Endothelial cell of umbilical vein (primary cell): ENCODE measurements at regions not wholly inside any gene's neighbourhood (a gene's known extent, or its start where the extent isn't known, plus 50 kb on each side); places are given as distances from the start of the nearest gene placed in this dataset.

Experiments used
- BruUV-seq: library from RNA; stranded (reverse); fragments of 400-500 nt; replicated peaks from 2 replicates; lab custom pipeline; 2021; lab: Mats Ljungman, UMichigan
- CTCF ChIA-PET: fragments of 300-600, 350-600 bp; sonication (Branson Sonifier 250); formaldehyde crosslinking; loops from one replicate; lab custom pipeline; 2021; ENCODE audit warnings: antibody characterized with exemption, inconsistent platforms; lab: Charles Lee
- POLR2A ChIA-PET: fragments of 300-600, 350-600 bp; sonication (Branson Sonifier 250); formaldehyde crosslinking; loops from one replicate; lab custom pipeline; 2021; ENCODE audit warnings: antibody characterized with exemption, inconsistent platforms; lab: Charles Lee
- DNase-seq: peaks from one replicate; pipeline ENCODE4 v3.0.0-alpha.2; 2011; ENCODE audit warnings: low read depth, low spot score
- FAIRE-seq: peaks from 2 replicates; lab custom pipeline; 2011; peaks lifted over from hg19 to GRCh38; lab: Jason Lieb, UNC
- H2AFZ ChIP-seq: 2 replicates; pipeline ENCODE4 v1.6.0; 2012; ENCODE audit warnings: low read depth, low read length, control low read depth, inconsistent platforms
- H3K27ac ChIP-seq: 2 replicates; pipeline ENCODE4 v1.5.1; 2011; ENCODE audit warnings: low read depth, mild to moderate bottlenecking, control low read depth, low read length, moderate library complexity; ENCODE audit not compliant: insufficient read depth
- H3K27me3 ChIP-seq, 2 experiments: 2 replicates each; pipeline versions ENCODE4 v1.6.0 to v1.6.1; 2011; ENCODE audit warnings: low read length in 2 of 2, mixed read lengths in 1 of 2; ENCODE audit not compliant: control insufficient read depth in 2 of 2, insufficient read depth in 2 of 2
- H3K36me3 ChIP-seq, 2 experiments: 2 replicates in 1 of 2; 3 replicates in 1 of 2; pipeline ENCODE4 v1.5.1; 2011; ENCODE audit warnings: low read length in 2 of 2, mild to moderate bottlenecking in 1 of 2, moderate library complexity in 1 of 2; ENCODE audit not compliant: control insufficient read depth in 2 of 2, insufficient read depth in 2 of 2; ENCODE audit errors: extremely low read depth in 1 of 2
- H3K4me1 ChIP-seq: 3 replicates; pipeline ENCODE4 v1.5.1; 2011; ENCODE audit warnings: mild to moderate bottlenecking, low read length; ENCODE audit not compliant: control insufficient read depth, insufficient read depth; ENCODE audit errors: extremely low read depth
- H3K4me2 ChIP-seq: 2 replicates; pipeline ENCODE4 v1.6.1; 2011; ENCODE audit warnings: low read length, control low read depth, mixed read lengths; ENCODE audit not compliant: insufficient read depth
- H3K4me3 ChIP-seq, 3 experiments: fragments of 200-600 bp in 1 of 3; sonication (generic), shearing (Covaris generic) in 1 of 3; replicated peaks in 1 of 3; 2 replicates each; pipeline ENCODE4 v1.5.1; 2011 to 2016; ENCODE audit warnings: control low read depth in 3 of 3, low read length in 3 of 3, mild to moderate bottlenecking in 2 of 3, inconsistent platforms in 1 of 3, low read depth in 1 of 3, moderate library complexity in 1 of 3; ENCODE audit not compliant: insufficient read depth in 1 of 3
- H3K79me2 ChIP-seq: 2 replicates; pipeline ENCODE4 v1.6.0; 2012; ENCODE audit warnings: low read length, inconsistent platforms; ENCODE audit not compliant: control insufficient read depth, insufficient read depth
- H3K9ac ChIP-seq: replicated peaks from 2 replicates; pipeline ENCODE3; 2011; ENCODE audit warnings: low read length, control low read depth; ENCODE audit not compliant: insufficient read depth; ENCODE audit errors: extremely low read depth
- H3K9me1 ChIP-seq: replicated peaks from 3 replicates; pipeline ENCODE4 v1.6.0; 2011; ENCODE audit warnings: mild to moderate bottlenecking, low read length; ENCODE audit not compliant: control insufficient read depth, insufficient read depth; ENCODE audit errors: extremely low read depth
- H3K9me3 ChIP-seq: replicated peaks from 2 replicates; pipeline ENCODE4 v1.5.1; 2012; ENCODE audit warnings: low read length, inconsistent platforms; ENCODE audit not compliant: control insufficient read depth, insufficient read depth
- H4K20me1 ChIP-seq: replicated peaks from 2 replicates; pipeline ENCODE3; 2011; ENCODE audit warnings: mild to moderate bottlenecking, low read length; ENCODE audit not compliant: control insufficient read depth, insufficient read depth; ENCODE audit errors: extremely low read depth
- EZH2 ChIP-seq: IDR thresholded peaks from 2 replicates; pipeline ENCODE4 v1.6.1; 2012; ENCODE audit warnings: borderline replicate concordance, low read depth, mild to moderate bottlenecking, moderate library complexity, low read length, inconsistent platforms; ENCODE audit not compliant: severe bottlenecking
- FOS ChIP-seq: IDR thresholded peaks from 2 replicates; pipeline ENCODE4 v1.6.1; 2011; ENCODE audit warnings: mild to moderate bottlenecking, low read length, moderate library complexity, borderline replicate concordance; ENCODE audit not compliant: insufficient read depth
- GATA2 ChIP-seq: IDR thresholded peaks from 2 replicates; pipeline ENCODE4 v1.7.0; 2011; ENCODE audit warnings: low read depth, mild to moderate bottlenecking, moderate library complexity, mixed read lengths, low read length; ENCODE audit not compliant: insufficient read length, insufficient read depth
- JUN ChIP-seq: IDR thresholded peaks from 2 replicates; pipeline ENCODE4 v1.6.1; 2011; ENCODE audit warnings: borderline replicate concordance, low read depth; ENCODE audit not compliant: insufficient read length, insufficient read depth
- MYC ChIP-seq: IDR thresholded peaks from one replicate; pipeline ENCODE4 v1.6.1; 2011; ENCODE audit warnings: mild to moderate bottlenecking, low read depth, low read length
- POLR2A ChIP-seq: IDR thresholded peaks from 2 replicates; pipeline ENCODE4 v1.6.1; 2012; ENCODE audit warnings: low read depth, mild to moderate bottlenecking, control low read depth, low read length
- POLR2AphosphoS5 ChIP-seq: IDR thresholded peaks from 2 replicates; pipeline ENCODE4 v1.6.1; 2012; ENCODE audit warnings: low read depth, mild to moderate bottlenecking, control low read depth, low read length, moderate library complexity; ENCODE audit not compliant: insufficient read depth
- dilution Hi-C: fragments of 300-500 bp; cut with MboI; formaldehyde crosslinking; loops from one replicate; pipeline ENCODE4 v1.15.0; 2019; ENCODE audit warnings: low sequenced_read_pairs; ENCODE audit not compliant: extremely low pct_ligation_motif_present
- intact Hi-C: fragments of 100-400 bp; cut with micrococcal nuclease; formaldehyde crosslinking; loops from one replicate; pipeline ENCODE4 v1.10.0; 2022
- TF ChIP-seq, protein P1 (sequence below): IDR thresholded peaks from 2 replicates; pipeline ENCODE4 v1.6.1; 2011; ENCODE audit not compliant: insufficient read depth, insufficient read length
- TF ChIP-seq, protein P2 (sequence below), 2 donors: IDR thresholded peaks; 1 replicate in 1 of 2; 2 replicates in 1 of 2; pipeline ENCODE4 v1.5.1; 2011; ENCODE audit warnings: low read length in 2 of 2, mild to moderate bottlenecking in 2 of 2, moderate library complexity in 2 of 2, control low read depth in 1 of 2, inconsistent platforms in 1 of 2, low read depth in 1 of 2; ENCODE audit not compliant: insufficient read depth in 1 of 2; ENCODE audit errors: extremely low read depth in 1 of 2

DNA sequence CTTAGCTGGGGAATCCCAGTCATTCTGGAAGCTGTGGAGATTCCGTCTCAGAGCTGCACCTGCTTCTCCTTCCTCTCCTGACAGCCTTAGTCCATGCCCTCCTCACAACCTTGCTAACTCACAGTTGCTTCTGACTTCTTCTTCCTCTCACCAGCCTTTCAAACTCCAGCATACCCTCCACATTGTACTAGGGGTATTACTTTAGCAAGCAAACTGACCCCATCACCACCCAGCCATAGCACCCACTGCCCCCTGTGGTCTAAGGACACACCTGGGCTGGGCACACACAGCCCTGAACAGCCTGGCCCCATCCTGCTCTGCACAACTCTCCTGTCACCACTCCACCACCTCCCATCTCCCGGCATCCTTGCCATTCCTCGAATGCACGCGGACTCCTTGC is 208.2 kb downstream of the FBXO15 start:
- ChIA-PET CTCF (no interaction called here), POLR2A (no interaction called here)
- no peak overlapping the region for H3K27ac ChIP-seq
- H3K4me2 ChIP-seq: no peak overlapping the region
- no peaks in the 10 kb centered on the region for H3K27me3 ChIP-seq
- H3K36me3 ChIP-seq: no peaks in the 10 kb centered on the region
- H3K4me1 ChIP-seq: no peaks in the 10 kb centered on the region
- dilution Hi-C loops: no loop called here
- TF ChIP-seq EZH2: no peak
- TF ChIP-seq, protein P1, sequence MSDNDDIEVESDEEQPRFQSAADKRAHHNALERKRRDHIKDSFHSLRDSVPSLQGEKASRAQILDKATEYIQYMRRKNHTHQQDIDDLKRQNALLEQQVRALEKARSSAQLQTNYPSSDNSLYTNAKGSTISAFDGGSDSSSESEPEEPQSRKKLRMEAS: no peak
- no peak for TF ChIP-seq POLR2AphosphoS5
- no peak for TF ChIP-seq POLR2A
- TF ChIP-seq, protein P2, sequence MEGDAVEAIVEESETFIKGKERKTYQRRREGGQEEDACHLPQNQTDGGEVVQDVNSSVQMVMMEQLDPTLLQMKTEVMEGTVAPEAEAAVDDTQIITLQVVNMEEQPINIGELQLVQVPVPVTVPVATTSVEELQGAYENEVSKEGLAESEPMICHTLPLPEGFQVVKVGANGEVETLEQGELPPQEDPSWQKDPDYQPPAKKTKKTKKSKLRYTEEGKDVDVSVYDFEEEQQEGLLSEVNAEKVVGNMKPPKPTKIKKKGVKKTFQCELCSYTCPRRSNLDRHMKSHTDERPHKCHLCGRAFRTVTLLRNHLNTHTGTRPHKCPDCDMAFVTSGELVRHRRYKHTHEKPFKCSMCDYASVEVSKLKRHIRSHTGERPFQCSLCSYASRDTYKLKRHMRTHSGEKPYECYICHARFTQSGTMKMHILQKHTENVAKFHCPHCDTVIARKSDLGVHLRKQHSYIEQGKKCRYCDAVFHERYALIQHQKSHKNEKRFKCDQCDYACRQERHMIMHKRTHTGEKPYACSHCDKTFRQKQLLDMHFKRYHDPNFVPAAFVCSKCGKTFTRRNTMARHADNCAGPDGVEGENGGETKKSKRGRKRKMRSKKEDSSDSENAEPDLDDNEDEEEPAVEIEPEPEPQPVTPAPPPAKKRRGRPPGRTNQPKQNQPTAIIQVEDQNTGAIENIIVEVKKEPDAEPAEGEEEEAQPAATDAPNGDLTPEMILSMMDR (IDR thresholded peaks at IDR 0.05; ENCODE audit: extremely low read depth in 1 of 2, insufficient read depth in 1 of 2, low read depth in 1 of 2, low read length in 2 of 2): no peak
- TF ChIP-seq FOS: no peak
- TF ChIP-seq GATA2: no peak
- no peak for TF ChIP-seq JUN
- TF ChIP-seq MYC: no peak
- H2AFZ ChIP-seq: no peak overlapping the region
- H3K9me1 ChIP-seq: no peaks in the 10 kb centered on the region
- no TSS peak for BruUV-seq
- no peak for DNase-seq
- FAIRE-seq: no peak
- intact Hi-C loops: no loop called here
- H3K4me3 ChIP-seq: no peak overlapping the region
- no peaks in the 10 kb centered on the region for H4K20me1 ChIP-seq
- H3K79me2 ChIP-seq: no peaks in the 10 kb centered on the region
- H3K9me3 ChIP-seq: peaks cover 7% of the 10 kb centered on the region
- H3K9ac ChIP-seq: no peak overlapping the region
